Type B pancreatic cell (in vitro differentiated cells): ENCODE measurements at regions not wholly inside any gene's neighbourhood (a gene's known extent, or its start where the extent isn't known, plus 50 kb on each side); places are given as distances from the start of the nearest gene placed in this dataset.

Source experiments
- DNase-seq: peaks from one replicate; pipeline ENCODE4 v3.0.0; 2021; ENCODE audit warnings: mixed read lengths; ENCODE audit not compliant: unreplicated experiment; ENCODE audit errors: extremely low spot score
- H3K27ac Mint-ChIP-seq: 2 replicates; pipeline ENCODE4 v1.8.0; 2021; ENCODE audit warnings: mild to moderate bottlenecking, mixed read lengths
- H3K27me3 Mint-ChIP-seq: 2 replicates; pipeline ENCODE4 v1.8.0; 2021; ENCODE audit warnings: mixed read lengths
- H3K36me3 Mint-ChIP-seq: 2 replicates; pipeline ENCODE4 v1.8.0; 2021; ENCODE audit warnings: mixed read lengths
- H3K4me1 Mint-ChIP-seq: one replicate; pipeline ENCODE4 v1.8.0; 2021; ENCODE audit warnings: mixed read lengths; ENCODE audit not compliant: unreplicated experiment
- H3K4me3 Mint-ChIP-seq: 2 replicates; pipeline ENCODE4 v1.8.0; 2021; ENCODE audit warnings: mild to moderate bottlenecking, mixed read lengths
- H3K9me3 Mint-ChIP-seq: 2 replicates; pipeline ENCODE4 v1.8.0; 2021; ENCODE audit warnings: mixed read lengths
- CTCF ChIP-seq: fragments of 200-600 bp; sonication (generic); conservative IDR thresholded peaks from 2 replicates; pipeline ENCODE4 v1.5.0; 2021; ENCODE audit warnings: antibody characterized with exemption, mild to moderate bottlenecking

DNA sequence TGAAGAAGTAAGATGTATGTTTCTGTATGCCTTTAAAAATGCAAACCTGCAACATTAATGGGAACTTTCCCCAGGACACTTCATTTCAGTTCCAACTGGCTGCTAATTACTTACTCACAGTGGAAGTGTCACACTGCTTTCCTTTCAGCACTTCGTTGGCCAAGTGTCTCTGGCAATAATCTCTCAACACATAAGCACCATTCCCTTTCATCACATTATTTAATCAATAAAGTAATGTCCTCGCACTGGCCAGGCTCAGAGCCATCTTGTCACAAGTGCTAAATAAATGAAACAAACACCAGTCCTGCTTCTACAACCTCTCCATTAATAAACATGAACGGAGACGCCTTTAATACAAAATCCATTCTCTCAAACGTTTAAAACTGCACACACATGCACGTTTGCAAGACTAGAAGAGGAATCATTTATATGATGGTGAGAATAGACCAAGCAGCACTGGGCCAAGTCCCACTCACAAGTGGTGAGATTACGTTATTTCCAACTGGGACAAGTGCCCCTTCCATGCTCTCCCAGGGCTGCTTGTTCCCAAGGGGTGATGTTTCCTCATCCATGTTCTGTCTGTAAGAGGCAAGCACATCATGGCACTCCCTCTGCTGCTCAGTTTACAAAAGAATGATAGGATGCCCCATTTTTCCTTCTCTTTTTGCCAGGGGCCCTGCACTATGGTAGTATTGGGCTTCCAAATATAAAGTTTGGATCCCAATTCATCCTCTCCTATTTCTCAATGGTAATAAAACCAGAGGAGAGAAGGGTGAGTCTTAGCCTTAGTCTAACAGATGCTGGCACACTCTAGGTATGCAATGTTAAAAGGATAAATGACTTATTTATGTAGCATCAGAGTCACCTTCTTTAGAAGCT, 56.8 kb upstream of the ETAA1 start:
- no peak overlapping the region for H3K4me3 Mint-ChIP-seq
- peaks cover 2% of the 10 kb centered on the region for H3K27me3 Mint-ChIP-seq
- no peak for TF ChIP-seq CTCF
- no peaks in the 10 kb centered on the region for H3K36me3 Mint-ChIP-seq
- no peak for DNase-seq
- H3K27ac Mint-ChIP-seq = no peak overlapping the region
- peaks cover 9% of the 10 kb centered on the region for H3K9me3 Mint-ChIP-seq
- no peaks in the 10 kb centered on the region for H3K4me1 Mint-ChIP-seq

- DNase-seq = no peak
- no peak for TF ChIP-seq CTCF
- H3K36me3 Mint-ChIP-seq = no peaks in the 10 kb centered on the region
- peaks cover 2% of the 10 kb centered on the region for H3K27me3 Mint-ChIP-seq
- no peak overlapping the region for H3K4me3 Mint-ChIP-seq
- H3K4me1 Mint-ChIP-seq = no peaks in the 10 kb centered on the region
- no peak overlapping the region for H3K27ac Mint-ChIP-seq
- H3K9me3 Mint-ChIP-seq = peaks cover 9% of the 10 kb centered on the region
These were observed 56.2 kb upstream of the ETAA1 start for GRCh38 chr2:67341012-67341318.

GRCh38 chr2:67341336-67341735, 55.8 kb upstream of the ETAA1 start:
- H3K4me1 Mint-ChIP-seq = no peaks in the 10 kb centered on the region
- no peak for TF ChIP-seq CTCF
- H3K27ac Mint-ChIP-seq = no peak overlapping the region
- DNase-seq = no peak
- H3K27me3 Mint-ChIP-seq = peaks cover 2% of the 10 kb centered on the region
- H3K9me3 Mint-ChIP-seq = peaks cover 9% of the 10 kb centered on the region
- H3K36me3 Mint-ChIP-seq = no peaks in the 10 kb centered on the region
- no peak overlapping the region for H3K4me3 Mint-ChIP-seq

DNA sequence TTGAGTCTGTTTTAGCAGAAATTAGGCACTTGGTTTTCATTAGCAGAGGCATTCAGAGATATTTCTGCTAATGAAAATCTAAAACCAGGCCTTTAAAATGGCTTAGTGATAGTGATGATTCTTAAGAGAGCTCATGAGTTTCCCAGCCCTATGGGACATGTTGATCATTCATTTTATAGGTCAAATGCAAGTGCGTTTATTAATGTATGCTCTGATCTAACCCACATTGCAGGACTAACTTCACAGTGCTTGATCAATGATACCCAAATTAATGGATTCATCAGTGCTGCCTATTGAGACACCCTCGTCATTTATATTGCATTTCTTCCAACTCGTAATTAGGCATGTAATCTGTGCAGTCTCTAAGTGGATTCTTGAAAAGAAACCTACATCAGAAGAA, 54.7 kb upstream of the ETAA1 start:
- Mint-ChIP-seq H3K27me3 (peaks cover 2% of the 10 kb centered on the region), H3K4me1 (no peaks in the 10 kb centered on the region), H3K4me3 (no peak overlapping the region), H3K36me3 (no peaks in the 10 kb centered on the region), H3K27ac (no peak overlapping the region), H3K9me3 (peaks cover 9% of the 10 kb centered on the region)
- no peak for DNase-seq
- no peak for TF ChIP-seq CTCF

- DNase-seq = no peak
These were observed 50.3 kb upstream of the ETAA1 start for GRCh38 chr2:67346718-67347407.

More at GRCh38 chr2:67346718-67347407, 50.3 kb upstream of the ETAA1 start:
- Mint-ChIP-seq H3K36me3 (no peaks in the 10 kb centered on the region), H3K4me1 (no peaks in the 10 kb centered on the region), H3K4me3 (no peak overlapping the region), H3K9me3 (peaks cover 4% of the 10 kb centered on the region), H3K27ac (no peak overlapping the region), H3K27me3 (peaks cover 2% of the 10 kb centered on the region)
- no peak for TF ChIP-seq CTCF
